Spinal cord (tissue), 9 donors: ENCODE measurements at regions not wholly inside any gene's neighbourhood (a gene's known extent, or its start where the extent isn't known, plus 50 kb on each side); places are given as distances from the start of the nearest gene placed in this dataset.
A peak's percentile ranks its signal among the peaks of the same experiment; 100 is the strongest.

Source experiments
- DNase-seq, 6 donors: peaks; one replicate each; pipeline versions ENCODE4 v3.0.0 to v3.0.0-alpha.2; 2013 to 2015; ENCODE audit warnings: low spot score in 6 of 6, low read depth in 4 of 6
- H3K27ac ChIP-seq: one replicate; pipeline ENCODE4 v1.5.1; 2013; ENCODE audit warnings: low read depth, low read length, control low read depth
- H3K27me3 ChIP-seq: one replicate; pipeline ENCODE4 v1.6.1; 2013; ENCODE audit warnings: low read length; ENCODE audit not compliant: control insufficient read depth, insufficient read depth
- H3K36me3 ChIP-seq: one replicate; pipeline ENCODE4 v1.6.1; 2013; ENCODE audit warnings: low read length; ENCODE audit not compliant: control insufficient read depth, insufficient read depth
- H3K4me1 ChIP-seq: one replicate; pipeline ENCODE4 v1.6.1; 2013; ENCODE audit warnings: low read length; ENCODE audit not compliant: control insufficient read depth, insufficient read depth
- H3K4me3 ChIP-seq: one replicate; pipeline ENCODE4 v1.5.1; 2013; ENCODE audit warnings: low read depth, low read length, control low read depth
- H3K9me3 ChIP-seq: one replicate; pipeline ENCODE4 v1.6.1; 2013; ENCODE audit warnings: low read length; ENCODE audit not compliant: control insufficient read depth, insufficient read depth
- WGBS: methylation state at CpG from one replicate; pipeline ENCODE4 v1.1.5; 2013; ENCODE audit warnings: missing lambda C conversion rate; ENCODE audit not compliant: insufficient coverage; 5-methylcytosine and 5-hydroxymethylcytosine counted together
- donor health status: healthy.

DNA sequence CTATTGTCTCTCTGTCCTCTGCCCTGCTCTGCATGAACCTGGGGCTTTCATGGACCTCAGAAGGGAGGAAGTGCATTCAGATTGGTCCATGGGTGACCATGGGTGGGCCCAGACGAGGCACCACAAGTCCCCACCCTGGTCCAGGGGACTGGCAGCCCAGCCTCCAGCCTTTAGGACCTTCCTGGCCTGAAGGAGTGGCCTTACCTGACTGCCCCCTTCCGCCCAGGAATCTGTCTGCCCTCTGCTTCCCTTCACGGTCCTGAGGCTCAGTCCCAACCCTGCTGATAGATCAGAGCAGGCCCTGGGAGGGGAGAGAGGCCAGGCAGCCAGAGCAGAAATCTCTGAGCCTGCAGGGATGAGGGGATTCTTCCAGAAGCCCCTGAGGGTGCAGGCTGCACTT, 455.4 kb downstream of the PCDH18 start:
- H3K9me3 ChIP-seq, result no peaks in the 10 kb centered on the region
- 100% methylated on average over 3 of the region's 3 CpGs for WGBS
- no peak for DNase-seq

DNA sequence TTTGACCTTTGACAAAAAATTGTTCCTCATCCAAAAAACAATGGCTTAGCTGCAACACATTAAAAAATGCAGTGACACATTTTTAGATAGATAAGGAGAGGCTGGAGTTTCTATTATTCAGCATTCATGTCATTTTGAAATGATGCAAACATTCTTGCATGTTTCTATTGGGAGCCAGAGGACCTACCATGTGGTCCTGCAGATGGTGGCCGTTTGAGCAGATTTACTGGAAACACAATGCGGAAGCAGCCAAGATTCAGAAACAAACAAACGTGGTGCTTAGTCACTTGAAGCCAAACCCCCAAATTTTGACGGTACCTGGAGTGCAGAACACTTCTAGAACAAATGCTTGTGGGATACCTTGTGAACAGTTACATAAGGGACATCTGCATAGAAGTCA, 456.7 kb downstream of the PCDH18 start:
- 90% methylated on average over 4 of the region's 4 CpGs for WGBS
- Histone ChIP-seq H3K4me1 (no peaks in the 10 kb centered on the region), H3K27ac (no peak overlapping the region), H3K9me3 (no peaks in the 10 kb centered on the region), H3K27me3 (no peaks in the 10 kb centered on the region), H3K36me3 (no peaks in the 10 kb centered on the region), H3K4me3 (no peak overlapping the region)
- peak in 1 of 6 donors; percentile 77 for DNase-seq

More for the DNA sequence above, 455.4 kb downstream of the PCDH18 start:
- Histone ChIP-seq H3K4me1 (no peaks in the 10 kb centered on the region), H3K27me3 (no peaks in the 10 kb centered on the region), H3K4me3 (no peak overlapping the region), H3K27ac (no peak overlapping the region), H3K36me3 (no peaks in the 10 kb centered on the region)

DNA sequence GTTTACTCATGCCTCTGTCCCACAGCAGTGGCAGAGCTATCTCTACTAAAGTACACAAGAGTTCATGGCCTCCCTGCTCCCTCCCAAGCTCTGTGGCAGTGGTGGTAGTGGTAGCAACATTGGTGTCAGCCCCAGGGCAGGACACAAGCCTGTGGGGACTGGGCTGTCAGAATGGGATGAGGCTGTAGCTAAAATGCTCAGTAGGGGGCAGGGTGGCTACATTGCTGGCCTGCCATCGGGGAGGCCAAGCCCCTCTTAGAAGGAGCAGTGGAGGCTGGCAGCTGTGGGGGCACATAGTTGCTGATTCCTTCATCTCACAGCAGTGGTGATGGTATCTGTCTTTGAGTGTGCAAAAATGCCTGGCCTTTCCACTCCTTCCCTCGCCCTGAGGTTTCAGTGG, 461.7 kb downstream of the PCDH18 start:
- Histone ChIP-seq H3K4me1 (no peaks in the 10 kb centered on the region), H3K36me3 (no peaks in the 10 kb centered on the region), H3K27ac (no peak overlapping the region), H3K4me3 (no peak overlapping the region), H3K27me3 (no peaks in the 10 kb centered on the region), H3K9me3 (no peaks in the 10 kb centered on the region)
- no peak for DNase-seq
- WGBS, result 81% methylated on average over 2 of the region's 2 CpGs

DNA sequence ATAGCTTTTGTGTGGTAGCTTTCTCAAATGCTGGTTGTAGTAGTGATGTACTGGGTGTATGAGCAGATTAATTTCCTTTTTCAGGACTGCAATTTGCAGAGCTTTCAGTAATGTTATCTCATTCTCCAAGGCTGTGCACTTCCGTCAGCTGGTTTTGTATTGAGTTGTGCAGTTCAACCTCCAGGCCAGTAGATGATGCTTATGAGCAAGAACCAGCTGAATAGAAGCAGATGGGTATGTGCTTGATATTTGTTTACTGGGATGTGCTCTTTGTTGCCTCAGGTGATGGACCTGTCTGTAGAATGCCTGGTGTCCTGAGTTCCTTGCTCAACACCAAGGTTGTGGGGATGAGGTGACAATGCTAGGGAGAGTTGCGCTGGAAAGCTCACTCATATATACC, 462.8 kb downstream of the PCDH18 start:
- Histone ChIP-seq H3K36me3 (no peaks in the 10 kb centered on the region), H3K27me3 (no peaks in the 10 kb centered on the region), H3K9me3 (no peaks in the 10 kb centered on the region), H3K4me3 (no peak overlapping the region), H3K27ac (no peak overlapping the region), H3K4me1 (no peaks in the 10 kb centered on the region)
- DNase-seq, result no peak
- 83% methylated on average over 1 of the region's 2 CpGs for WGBS

DNA sequence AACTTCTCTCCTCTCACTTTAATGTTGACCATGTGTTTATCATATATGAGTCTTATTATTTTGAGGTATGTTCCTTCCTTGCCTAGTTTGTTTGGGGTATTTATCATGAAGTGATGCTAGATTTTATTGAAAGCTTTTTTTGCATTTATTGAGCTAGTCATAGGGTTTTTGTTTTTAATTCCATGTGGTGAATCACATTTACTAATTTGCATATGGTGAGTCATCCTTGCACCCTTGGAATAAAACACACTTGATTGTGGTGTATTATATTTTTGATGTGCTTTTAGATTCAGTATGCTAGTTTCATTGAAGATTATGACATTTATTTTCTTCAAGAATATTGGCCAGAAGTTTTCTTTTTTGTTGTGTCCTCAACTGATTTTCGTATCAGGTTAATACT, 464.6 kb downstream of the PCDH18 start:
- H3K27ac ChIP-seq, result no peak overlapping the region
- H3K27me3 ChIP-seq, result no peaks in the 10 kb centered on the region
- no CpG with 5 or more reads among the region's 1 CpG for WGBS
- H3K4me3 ChIP-seq, result no peak overlapping the region
- H3K4me1 ChIP-seq, result no peaks in the 10 kb centered on the region
- no peaks in the 10 kb centered on the region for H3K9me3 ChIP-seq
- DNase-seq, result no peak
- no peaks in the 10 kb centered on the region for H3K36me3 ChIP-seq

DNA sequence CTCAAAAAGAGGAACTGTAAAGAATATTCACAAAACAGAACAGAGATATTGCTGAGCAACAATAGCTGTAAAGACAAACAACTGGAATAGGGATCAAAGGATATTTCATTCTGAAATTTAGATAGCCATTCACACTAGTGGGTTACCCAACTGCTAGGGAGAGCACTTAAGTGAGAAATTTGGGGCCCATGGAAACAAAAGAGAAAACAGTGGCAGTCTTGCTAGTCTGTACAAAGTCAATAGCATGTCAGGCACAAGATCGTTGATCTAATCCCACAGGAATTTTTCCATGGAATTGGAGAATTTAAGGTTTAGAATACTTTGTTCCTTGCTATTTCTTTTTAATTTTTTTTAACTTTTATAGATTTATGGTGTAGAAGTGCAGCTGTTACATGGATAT, 467.0 kb downstream of the PCDH18 start:
- H3K36me3 ChIP-seq, result no peaks in the 10 kb centered on the region
- no peaks in the 10 kb centered on the region for H3K9me3 ChIP-seq
- no peak for DNase-seq
- no CpG with 5 or more reads among the region's 1 CpG for WGBS
- no peaks in the 10 kb centered on the region for H3K27me3 ChIP-seq
- no peak overlapping the region for H3K4me3 ChIP-seq
- no peak overlapping the region for H3K27ac ChIP-seq
- H3K4me1 ChIP-seq, result no peaks in the 10 kb centered on the region

DNA sequence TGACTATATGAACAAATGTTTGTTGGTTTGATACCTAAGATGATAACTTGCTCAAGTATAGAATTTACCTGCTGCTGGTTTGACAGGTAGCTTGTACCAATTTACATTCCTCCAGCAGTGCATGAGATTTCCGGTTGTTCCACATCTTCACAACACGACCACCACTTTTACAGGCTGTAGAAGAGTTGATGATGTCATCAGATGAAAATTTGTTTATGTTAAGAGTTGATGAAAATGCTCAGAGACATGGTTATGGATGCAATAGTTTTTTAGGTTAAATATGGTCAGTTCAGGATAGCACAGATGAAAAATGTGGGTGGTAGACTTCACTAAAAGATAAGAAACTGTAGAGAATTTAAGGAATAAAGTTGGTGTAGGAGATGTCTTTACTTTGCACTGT, 468.3 kb downstream of the PCDH18 start:
- Histone ChIP-seq H3K36me3 (no peaks in the 10 kb centered on the region), H3K27ac (no peak overlapping the region), H3K4me1 (no peaks in the 10 kb centered on the region), H3K27me3 (no peaks in the 10 kb centered on the region), H3K9me3 (no peaks in the 10 kb centered on the region), H3K4me3 (no peak overlapping the region)
- no CpG with 5 or more reads among the region's 2 CpGs for WGBS
- DNase-seq, result no peak

DNA sequence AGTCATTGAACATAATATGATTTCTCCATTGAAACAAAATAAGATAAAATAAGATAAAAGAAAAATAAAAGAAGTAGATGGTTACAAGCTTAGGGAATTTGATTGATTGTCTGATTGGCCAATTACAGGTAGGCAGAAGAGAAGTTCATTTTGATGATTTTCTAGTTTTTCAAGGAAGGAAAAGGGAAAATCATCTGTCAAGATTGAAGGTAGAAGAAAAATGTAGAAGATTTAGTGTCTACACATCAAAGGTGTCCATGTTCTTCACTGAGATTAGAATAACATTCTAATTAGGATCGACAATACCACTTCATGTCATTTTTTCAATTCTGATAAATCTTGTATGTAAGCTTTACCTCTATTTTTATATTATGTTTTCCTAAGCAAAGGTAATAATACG, 489.1 kb downstream of the PCDH18 start:
- H3K27me3 ChIP-seq, result no peaks in the 10 kb centered on the region
- no peaks in the 10 kb centered on the region for H3K9me3 ChIP-seq
- no peaks in the 10 kb centered on the region for H3K4me1 ChIP-seq
- DNase-seq, result no peak
- H3K4me3 ChIP-seq, result no peak overlapping the region
- no peaks in the 10 kb centered on the region for H3K36me3 ChIP-seq
- no peak overlapping the region for H3K27ac ChIP-seq
- WGBS, result no CpG with 5 or more reads among the region's 2 CpGs

DNA sequence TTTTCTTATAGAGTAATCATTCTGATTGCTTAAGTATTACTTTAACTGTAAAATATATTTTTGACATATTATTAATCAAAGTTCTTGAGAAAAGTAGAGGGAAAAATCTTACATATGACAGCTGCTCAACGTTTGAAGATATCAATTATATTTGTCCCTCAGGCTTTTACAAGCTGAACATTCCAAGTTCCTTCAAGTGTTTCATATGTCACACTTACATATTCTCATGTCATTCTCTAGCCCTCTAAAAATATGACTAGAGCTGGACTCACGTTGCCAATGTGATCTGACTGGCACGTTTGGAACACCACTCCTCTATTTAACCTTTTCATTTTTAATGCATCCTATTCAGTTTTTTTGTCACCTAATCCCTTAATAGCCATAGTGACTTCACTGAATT, 492.9 kb downstream of the PCDH18 start:
- Histone ChIP-seq H3K9me3 (no peaks in the 10 kb centered on the region), H3K27me3 (no peaks in the 10 kb centered on the region), H3K27ac (no peak overlapping the region), H3K4me3 (no peak overlapping the region), H3K36me3 (no peaks in the 10 kb centered on the region), H3K4me1 (no peaks in the 10 kb centered on the region)
- DNase-seq, result no peak
- 62% methylated on average over 2 of the region's 3 CpGs for WGBS

DNA sequence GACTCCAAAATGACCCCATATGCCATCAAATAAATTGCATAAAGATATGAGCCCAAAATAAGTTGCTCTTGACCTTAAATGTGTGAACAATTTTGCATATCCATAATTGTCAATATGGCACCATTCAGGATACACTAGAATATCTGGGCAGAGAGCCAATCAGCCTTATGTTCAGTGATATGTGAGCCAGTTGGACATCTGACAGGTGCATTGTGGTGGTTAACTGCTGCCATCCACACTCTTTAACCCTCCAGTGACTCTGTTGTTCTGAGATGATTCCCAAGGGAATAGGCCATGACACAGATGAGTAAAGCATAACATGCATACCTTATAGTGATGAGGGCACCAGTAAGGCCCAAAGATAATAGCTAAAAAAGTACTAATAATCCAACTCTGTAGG, 500.1 kb downstream of the PCDH18 start:
- H3K36me3 ChIP-seq, result no peaks in the 10 kb centered on the region
- H3K4me3 ChIP-seq, result no peak overlapping the region
- no peaks in the 10 kb centered on the region for H3K9me3 ChIP-seq
- H3K27me3 ChIP-seq, result no peaks in the 10 kb centered on the region
- no peak overlapping the region for H3K27ac ChIP-seq
- peak in 2 of 6 donors; percentile 48 to 96 for DNase-seq
- H3K4me1 ChIP-seq, result no peaks in the 10 kb centered on the region
